NCI-H128 (cell line): ENCODE measurements at regions not wholly inside any gene's neighbourhood (a gene's known extent, or its start where the extent isn't known, plus 50 kb on each side); places are given as distances from the start of the nearest gene placed in this dataset.

Experiments used
- DNase-seq: peaks from one replicate; lab custom pipeline; 2025; ENCODE audit not compliant: unreplicated experiment; lab: John Stamatoyannopoulos, UW

- DNase-seq: no peak
Measured at GRCh38 chr13:73598020-73598712, 536.0 kb downstream of the KLF12 start.

DNA sequence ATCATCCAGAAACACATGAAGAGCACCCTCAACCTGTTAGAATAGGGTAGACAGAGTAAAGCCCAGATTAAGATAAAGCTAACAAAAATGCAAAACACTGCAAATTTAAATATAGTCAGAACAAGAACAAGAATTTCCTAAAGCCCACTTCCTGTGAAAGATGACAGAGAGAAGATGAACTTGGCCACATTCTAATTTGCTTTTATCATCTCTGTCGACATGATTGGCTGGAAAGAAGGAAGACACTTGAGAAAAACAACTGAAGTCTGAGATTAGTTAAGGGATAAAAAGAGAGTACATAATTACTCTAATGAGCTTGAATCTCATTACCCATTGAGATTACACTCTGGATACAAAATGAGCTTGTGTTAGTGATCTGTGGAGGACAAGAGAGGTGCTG is 537.6 kb downstream of the KLF5 start:
- DNase-seq: no peak

- DNase-seq: no peak
Measured at GRCh38 chr13:73593199-73593765, 534.5 kb downstream of the KLF5 start.

DNA sequence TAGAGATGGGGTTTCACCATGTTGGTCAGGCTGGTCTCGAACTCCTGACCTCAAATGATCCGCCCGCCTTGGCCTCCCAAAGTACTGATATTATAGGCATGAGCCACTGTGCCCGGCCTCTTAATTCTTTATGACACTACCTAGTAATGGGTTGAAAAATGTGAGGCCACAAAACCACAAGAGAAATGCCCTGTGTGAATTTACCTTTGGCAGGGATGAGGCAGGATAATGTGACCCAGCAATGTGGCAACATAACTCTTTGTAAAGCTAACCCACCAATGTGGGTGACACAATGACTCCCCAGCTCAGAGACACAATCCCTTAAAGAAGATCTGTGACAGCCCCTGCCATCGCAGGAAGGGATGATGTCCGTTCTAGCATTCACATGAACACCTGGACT is 533.1 kb downstream of the KLF5 start:
- DNase-seq: no peak

GRCh38 chr13:73590795-73591194 is 532.0 kb downstream of the KLF5 start:
- no peak for DNase-seq

DNA sequence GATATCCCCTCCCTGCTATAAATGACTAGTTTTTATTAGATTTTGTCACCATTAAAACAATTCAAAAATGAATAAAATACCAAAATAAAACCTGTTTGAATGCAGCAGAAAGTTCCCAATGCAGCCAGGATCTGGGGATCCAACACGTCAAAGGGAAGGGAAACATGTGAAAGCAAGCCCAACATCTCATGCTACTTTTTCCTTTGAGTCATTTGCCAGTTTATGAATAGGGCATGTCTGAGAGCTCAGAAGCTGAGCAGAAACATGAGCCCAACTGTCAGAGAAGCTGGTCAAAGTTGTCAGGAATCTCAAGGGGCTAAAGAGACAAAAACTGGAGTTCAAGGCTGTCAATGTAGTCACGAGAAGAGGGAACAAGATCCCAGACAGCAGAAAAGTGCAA is 526.4 kb downstream of the KLF5 start:
- no peak for DNase-seq

- DNase-seq: no peak
Measured at GRCh38 chr13:73583331-73583730, 524.5 kb downstream of the KLF5 start.

DNA sequence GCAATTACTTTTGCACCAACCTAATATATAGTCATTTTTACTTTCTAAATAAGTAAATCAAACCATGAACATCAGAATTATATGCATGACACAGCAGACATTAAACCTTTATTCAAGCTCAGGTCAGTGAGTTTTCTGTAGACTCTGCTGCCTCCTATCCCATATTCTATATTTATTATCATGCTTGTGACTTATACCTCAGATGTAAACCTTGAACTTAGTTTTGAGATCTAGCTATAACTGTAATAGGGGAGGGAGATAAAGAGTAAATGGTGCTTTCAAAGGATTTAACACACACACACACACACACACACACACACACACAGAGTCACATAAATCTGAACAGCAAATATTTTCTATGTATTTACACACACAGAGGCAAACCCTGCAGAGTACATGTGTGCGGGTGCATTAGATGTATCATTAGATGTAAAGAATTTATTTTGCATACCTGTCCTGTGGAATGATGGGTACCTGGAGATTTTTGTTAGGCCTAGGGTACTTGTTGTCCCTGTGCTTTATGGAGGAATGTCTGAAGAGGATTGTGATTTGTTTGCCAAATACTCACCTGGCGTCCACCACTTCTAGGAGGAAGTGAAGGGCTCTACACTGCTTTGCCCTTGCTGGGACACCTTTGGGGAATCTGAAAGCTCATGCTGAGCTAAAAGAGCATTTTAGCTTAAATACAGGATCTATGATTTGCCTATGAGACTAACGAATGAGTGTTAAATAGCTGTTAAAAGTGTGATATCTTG is 521.9 kb downstream of the KLF5 start:
- no peak for DNase-seq

- DNase-seq: no peak
Measured at GRCh38 chr13:73579574-73580274, 520.9 kb downstream of the KLF5 start.

DNA sequence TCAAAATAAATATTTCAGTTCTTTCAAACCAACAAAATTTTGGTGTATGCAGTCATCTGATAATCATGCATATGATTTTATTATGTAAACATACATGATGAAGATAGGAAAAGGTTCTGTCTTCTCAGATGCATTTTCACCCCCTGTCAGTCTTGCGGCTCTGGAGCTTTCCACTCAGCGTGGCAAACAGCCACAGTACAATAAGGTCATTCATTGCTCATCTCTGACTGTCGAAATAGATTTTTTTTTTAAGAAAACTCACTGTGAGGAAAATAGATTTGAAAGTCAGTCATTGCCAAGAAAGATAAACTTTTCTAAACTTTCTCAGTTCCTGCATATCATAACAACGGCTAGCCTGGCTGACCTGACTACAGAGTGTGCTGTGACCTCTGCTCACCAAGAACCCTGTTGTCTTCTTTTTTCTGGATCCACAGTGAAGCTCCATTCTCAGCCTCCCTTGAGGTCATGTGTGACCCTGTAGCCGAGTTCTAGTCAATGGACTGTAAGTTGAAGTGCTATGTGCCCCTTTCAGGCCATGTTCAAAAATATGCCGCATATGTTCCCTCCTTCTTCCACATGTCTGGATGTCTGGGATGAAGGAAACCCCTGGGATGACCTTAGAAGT is 519.6 kb downstream of the KLF5 start:
- DNase-seq: no peak

DNA sequence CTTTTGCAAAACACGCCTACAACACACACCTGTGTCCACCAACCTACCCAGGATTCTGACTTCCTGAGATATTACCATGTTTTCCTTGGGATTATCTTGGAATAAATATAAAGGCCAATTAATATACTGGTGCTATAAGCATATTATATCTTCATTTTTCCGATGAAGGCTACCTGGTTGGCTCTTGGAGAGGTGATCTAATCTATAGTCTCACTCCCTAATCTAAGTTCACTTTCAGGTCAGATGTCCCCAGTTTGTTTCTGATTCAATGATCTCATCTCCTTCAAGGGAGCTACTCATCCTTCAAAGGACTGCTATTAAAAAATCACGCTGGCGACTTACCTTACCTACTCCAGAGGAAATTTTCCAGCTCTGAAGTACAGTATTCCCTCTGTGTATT is 517.5 kb downstream of the KLF5 start:
- no peak for DNase-seq

DNA sequence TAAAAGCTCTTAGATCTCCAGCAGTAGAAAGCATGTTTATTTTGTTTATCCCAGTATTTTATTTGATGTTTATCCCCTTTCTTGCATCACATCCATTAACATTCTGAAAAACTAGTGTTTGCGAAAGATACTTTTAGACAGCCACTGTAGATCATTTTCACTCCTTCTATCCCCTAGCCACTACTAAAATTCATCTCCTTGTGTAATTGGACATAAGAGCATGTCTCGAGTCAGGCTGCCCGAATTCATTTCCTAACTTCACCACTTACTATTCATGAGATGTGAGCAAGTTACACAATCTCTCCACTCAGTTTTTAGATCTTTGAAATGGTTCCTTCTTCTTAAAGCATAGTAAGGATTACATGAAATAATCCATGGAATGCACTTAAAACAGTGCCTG is 514.0 kb downstream of the KLF5 start:
- DNase-seq: no peak

GRCh38 chr13:73571376-73571775 is 512.6 kb downstream of the KLF5 start:
- no peak for DNase-seq

DNA sequence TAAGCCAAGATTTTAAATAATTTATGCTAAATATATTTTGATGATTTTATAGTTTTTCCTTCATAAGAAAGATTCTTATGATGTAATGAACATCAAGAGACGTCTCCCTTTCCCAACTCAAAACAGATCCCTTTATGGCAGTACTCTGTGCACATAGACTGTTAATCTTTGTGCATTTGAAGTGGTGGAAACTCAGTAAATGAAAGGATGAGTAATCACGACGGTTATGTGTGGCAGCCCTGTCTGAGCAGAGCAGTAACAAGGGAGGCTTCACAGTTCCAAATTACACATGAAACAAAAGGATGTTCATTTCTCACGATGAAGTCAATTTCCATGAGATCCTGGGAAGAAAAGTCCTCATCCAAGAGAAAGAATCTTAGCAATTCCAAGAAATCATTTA is 498.1 kb downstream of the KLF5 start:
- no peak for DNase-seq

DNA sequence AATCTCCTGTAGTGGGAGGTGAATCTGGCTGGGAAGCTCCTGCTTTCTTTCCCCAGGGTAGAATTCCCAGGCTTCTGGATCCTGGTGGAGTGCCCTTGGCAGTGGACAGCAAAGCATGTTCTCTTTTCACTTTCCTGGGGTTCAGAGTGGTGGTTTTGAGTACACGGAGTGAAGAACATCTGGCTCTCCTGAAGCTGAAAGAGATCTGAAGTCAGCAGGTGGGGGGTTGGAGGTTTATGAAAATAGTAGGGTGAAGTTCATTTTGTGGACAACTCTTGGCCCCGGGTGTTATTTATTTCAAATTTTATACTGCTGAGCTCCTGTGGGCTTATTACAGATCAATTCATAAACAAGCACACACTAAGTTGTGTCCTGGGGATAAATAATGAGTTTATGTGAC is 497.3 kb downstream of the KLF5 start:
- no peak for DNase-seq

DNA sequence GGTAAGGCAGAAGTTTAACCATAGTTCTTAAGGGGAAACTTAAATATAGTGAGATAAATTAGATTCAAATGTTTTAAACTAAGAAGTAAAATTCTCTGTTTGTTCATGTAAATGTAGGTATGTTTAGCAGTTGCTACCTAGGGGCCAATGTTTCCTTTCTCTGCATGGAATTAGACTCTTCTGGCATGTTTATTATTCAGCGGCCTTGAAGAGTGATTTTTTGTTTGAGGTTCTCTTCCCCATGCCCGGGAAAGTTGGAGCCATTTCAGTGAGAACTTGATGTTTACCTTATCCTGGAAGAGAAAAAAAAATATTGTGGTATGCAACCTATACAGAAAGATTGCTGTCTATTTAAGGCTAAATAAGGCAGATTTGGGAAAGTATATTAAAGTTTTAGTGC is 492.9 kb downstream of the KLF5 start:
- DNase-seq: no peak

DNA sequence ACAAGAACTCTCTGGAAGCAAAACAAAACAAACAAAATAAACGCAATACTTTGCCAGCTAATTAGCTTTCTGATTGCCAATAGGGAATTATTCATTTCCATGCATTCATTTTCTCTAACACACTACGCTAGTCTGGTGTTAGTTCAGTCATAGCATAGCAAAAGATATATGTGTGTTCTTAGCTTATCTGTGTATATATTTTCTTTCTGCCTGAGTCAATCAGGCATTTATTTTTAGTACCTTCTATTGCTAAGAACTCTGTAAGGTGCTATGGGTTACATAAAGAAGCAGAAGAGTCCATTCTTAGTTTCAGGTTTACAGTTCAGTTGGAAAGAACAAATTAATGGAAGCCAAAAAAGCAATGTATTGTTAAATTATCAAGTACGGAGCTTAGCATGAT is 490.9 kb downstream of the KLF5 start:
- no peak for DNase-seq

- DNase-seq: no peak
Measured at GRCh38 chr13:73548449-73548848, 489.6 kb downstream of the KLF5 start.

- no peak for DNase-seq
Measured at GRCh38 chr13:73547239-73547638, 488.4 kb downstream of the KLF5 start.

GRCh38 chr13:73544175-73544574 is 485.4 kb downstream of the KLF5 start:
- DNase-seq: no peak

GRCh38 chr13:73542446-73542845 is 483.6 kb downstream of the KLF5 start:
- no peak for DNase-seq
